ENCODE measurements at regions not wholly inside any gene's neighbourhood (a gene's known extent, or its start where the extent isn't known, plus 50 kb on each side); places are given as distances from the start of the nearest gene placed in this dataset.
"Not testable (repeated sequence)": the region's sequence is repeated elsewhere in the genome, so short reads cannot be mapped to it uniquely, and the experiment has no call there.

DNA sequence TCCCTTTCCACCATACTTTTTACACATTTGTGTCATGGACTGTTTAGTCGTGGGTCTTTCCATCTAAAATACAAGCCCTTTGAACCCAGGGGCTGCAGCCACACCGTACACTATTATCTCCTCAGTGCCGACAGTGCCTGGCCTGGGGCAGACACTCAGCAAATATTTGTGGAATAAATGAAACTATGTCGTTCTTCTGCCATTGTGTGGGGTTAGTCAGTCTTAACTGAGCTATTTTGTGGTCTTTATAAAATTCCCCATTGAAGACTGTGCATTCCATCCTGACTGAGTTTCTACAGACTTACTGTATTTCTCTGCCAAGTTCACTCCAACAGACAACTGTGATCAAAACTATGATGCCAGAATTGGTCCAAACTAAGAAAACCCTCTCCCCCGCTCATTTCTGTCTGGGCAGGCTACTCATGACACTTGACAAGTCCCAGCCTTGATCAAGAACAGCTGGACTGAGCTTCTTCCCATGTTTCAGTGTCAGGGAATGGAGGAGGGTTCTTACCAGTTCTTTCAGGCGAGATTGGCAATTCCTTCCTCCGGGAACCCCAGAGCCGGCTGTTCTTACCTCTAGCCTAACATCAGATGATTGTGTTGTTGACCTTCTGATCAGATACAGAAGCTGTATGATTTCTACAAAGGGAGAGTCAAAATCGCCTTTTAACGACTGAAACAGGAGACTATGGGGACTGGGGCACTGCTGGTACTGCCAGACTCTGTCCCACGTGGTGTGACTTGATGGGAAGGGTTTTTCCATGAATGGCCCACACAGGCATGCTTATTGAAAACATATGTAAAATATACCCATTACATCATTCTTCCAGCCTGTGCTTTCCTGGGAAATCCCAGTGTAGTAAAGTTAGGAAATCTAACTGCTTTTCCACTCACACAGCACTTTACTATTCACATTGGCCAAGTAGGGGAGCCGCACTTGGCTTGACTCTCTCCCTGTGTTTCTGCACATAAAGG is 77.4 kb upstream of the NPAS2 start:
- DNase-seq = no peak

DNA sequence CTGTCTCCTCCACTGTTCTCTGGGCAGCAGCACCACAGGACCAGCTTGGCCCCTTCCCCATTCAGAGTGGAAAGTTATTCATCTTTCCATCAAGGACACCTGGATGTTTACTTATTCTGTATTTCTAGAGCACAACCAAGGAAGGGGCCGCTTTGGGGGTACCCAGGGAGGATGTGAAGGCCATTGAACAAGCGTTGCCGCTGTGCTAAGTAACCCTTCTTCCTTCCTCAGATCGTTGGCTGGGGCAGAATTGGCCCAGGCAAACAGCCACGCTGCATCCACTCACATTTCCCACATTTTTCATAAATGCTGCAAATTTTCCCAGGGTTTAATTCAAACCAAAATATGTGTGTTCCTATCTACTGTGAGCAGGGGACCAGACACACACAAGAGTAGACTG is 76.2 kb upstream of the NPAS2 start:
- no peak for DNase-seq

DNA sequence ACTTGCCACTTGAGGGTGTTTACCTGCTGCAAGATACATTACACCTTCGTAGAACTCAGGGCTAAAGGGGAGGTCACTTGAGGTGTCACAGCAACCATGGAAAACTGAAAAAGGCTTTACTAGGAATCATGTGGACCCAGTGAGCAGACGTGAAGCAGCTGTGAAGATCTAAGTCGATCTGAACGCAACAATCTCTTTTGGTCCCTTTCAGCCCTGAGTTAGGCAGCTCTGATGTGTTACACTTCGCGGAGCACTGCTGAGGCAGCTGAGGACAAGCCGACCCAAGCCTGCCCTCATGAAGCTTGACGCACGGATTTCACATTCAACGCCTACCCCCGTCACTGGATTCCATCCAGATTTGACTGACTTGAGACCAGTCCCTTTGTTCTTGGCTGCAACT is 75.8 kb upstream of the NPAS2 start:
- DNase-seq = no peak

DNA sequence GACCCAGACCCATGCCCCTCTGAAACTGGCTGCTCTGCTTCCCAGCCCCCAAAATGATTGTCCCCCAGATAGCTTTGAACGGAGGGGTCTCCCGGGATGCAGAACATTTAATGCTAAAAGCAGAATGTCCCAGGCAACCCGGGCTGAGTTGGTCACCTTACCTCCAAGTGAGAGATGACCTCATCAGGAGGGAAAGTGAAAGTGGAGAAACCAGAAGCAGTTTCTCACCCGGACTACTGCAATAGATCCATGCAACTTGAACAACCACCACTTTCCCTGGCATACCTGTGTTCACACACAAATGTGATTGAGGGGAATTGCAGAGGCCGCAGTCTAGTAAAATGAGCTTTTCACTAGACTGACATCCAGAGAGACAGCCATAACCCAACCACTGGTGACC is 75.3 kb upstream of the NPAS2 start:
- DNase-seq = no peak

DNA sequence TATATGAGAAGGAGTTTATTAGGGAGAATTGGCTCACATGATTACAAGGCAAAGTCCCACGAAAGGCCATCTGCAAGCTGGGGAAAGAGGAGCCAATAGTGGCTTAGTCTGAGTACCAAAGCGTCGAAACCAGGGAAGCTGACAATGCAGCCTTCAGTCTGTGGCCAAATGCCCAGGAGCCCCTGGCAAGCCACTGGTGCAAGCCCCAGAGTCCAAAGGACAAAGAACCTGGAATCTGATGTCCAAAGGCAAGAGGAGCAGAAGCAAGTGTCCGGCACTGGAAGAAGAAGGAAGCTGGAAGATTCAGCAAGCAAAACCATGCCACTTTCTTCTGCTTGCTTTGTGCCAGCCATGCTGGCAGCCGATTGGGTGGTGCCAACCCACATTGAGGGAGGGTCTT is 74.3 kb upstream of the NPAS2 start:
- DNase-seq = no peak

DNA sequence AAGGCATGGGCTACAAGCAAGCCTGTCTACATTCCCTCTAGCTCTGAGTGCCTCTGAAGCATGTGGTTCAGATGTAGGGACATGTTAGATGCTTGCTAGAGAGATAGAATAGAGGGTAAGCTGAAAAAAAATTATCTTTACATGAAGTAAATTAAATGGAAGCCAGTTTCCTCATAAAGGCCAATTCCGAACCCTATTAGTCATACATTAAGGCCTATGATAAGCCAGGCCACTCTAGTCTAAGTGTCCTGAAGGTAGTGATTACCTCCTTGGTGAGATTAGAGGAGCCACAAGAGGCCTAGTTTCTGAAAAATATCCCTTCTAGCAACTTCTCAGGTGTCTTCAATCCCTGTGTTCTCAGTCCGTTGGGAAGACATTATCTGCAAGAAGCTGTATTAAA is 72.4 kb upstream of the NPAS2 start:
- no peak for DNase-seq

DNA sequence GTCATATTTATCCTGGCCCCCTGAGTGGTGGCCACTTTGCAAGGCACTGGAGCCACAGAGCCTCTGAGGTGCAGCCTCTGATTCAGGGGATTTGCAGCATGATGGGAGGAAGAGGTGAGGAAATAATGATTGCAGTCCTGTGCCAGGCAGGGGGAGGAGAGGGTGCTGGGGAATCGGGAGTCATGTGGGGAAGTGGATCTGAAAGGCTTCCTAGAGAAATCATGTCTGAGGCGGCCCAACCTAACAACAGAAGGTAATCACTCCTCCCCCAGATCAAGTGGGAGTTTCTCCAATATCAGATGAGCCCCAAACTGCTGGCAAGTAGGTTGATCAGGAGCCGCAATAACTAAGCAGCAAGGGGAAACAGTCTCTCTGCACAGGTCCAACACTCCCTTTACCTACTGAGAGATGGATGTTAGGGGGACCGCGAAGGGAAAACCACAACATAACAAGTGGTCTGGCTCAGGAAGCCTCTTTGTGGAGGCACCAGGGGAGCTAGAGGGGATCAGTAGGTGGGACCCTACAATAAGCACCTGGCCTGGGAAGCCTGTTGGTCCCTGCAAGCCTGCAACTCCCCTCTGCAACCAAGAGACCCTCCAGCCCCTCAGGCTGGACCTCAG is 71.8 kb upstream of the NPAS2 start:
- no peak for DNase-seq

DNA sequence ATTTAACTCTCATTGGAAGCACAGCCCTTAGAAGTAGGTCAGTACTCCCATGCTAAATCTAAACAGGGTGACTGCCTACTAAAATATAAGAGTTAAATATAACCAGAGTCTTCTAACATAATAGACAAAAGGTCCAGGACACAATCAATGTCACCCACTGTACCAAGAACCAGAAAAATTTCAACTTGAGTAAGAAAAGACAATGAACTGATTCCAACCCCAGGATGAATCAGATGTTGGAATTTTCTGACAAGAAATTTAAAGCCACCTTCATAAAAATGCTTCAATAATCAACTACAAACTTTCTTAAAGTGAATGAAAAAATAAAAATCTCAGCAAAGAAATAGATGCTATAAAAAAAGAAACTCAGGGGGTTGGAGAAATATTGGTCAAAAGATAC is 71.3 kb upstream of the NPAS2 start:
- DNase-seq = no peak

DNA sequence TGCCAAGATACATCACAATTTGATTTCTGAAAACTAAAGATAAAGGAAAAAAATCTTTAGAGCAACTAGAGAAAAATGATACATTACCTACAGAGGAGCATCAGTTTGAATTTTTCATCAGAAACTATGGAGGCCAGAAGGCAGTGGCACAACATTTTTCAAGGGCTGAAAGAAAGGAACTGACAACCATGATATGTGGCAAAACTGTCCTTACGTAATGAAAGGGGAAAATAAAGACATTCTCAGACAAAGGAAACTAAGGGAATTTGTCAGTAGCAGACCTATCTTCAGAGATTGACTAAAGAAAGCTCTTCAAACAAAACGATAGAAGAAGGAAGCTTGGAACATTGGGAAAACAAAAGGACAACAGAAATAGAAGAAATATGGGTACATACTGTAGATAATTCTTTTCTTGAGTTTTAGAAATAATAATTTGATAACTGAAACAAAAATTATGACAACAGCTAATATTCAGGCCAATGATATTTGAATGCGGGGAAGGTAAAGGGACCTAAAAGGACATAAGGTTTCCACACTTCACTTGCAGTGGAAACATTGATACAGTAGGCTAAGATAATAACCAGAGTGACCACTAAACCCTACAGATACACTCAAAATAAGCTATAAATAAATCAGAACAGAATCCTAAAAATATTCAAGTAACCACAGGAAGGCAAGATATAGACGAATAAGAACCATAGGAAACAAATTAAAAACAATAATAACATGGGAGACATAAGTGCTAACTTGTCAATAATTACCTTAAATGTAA is 70.0 kb upstream of the NPAS2 start:
- DNase-seq = no peak

DNA sequence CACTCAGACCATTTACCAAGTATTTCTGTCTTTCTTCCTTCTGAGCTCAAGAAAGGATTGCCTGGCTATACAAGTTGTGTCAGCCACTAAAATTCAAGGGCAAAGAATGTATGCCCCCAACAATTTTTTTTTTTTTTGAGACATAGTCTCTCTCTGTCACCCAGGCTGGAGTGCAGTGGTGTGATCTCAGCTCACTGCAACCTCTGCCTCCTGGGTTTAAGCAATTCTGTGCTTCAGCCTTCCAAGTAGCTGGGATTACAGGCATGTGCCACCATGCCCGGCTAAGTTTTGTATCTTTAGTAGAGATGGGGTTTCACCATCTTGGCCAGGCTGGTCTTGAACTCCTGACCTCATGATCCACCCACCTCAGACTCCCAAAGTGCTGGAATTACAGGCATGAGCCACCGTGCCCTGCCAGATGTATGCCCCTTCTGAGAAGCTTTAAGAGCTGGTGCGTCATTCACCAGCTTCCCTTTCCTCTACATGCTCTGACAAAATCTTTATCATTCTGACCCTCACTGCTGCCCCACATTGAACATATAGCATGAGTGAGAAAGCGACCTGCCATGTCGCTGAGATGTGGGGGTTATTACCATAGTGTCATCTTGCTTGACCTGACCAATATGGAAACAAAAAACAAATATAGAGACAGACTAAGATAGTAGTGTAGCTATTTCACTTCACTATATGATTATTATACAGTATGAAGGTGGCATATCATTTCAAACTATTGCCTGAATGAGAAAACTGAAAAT is 67.9 kb upstream of the NPAS2 start:
- DNase-seq = not testable (repeated sequence)

DNA sequence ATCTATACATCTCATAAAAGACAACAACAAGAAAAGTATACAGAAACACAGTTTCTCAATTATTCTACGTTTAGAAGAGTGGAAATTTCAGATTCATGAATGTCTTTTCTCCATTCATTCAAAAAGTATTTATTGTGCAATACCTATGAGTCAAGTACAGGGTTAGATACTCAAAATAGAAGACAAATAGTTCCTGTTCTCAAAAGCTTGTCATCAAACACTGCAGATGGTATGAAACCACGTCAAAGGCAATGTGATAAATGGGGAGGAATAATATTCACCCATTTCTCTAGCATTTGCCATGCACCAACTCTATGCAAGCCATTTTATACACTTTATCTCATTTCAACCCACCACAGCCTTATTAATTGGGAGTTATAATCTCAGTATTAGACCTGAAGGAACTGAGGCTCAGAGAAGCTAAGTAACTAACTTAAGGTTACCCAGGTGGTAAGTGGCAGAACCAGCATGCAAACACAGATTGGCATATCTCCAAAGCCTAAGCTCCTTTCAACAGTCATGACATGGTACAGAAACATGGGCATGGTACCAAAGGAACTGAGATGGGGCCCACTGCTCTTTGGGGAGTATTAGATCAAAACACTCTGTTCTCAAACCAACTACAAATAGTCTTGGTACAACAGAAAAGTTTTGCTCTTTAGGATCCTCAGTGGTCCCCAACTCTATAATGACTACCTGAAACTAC is 67.2 kb upstream of the NPAS2 start:
- DNase-seq = no peak

DNA sequence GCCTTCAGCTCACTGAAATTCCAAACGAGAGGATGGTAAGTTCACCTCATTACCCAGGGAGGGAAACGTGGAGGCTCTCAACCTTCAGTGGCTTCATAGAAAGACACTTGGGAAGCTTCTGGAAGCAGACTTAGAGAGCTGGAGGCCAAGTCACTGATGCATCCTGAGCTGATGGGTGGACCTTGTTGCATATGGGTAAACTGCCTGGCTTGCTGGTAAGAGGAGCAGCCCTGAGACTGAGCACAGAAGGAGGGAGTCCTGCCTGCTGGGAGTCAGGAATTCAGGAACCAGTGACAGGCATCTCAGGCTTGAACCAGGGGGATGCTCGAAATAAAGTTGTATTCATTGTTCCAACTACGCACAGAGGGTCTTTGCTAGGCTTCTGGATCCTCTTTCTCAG is 66.5 kb upstream of the NPAS2 start:
- DNase-seq = no peak

DNA sequence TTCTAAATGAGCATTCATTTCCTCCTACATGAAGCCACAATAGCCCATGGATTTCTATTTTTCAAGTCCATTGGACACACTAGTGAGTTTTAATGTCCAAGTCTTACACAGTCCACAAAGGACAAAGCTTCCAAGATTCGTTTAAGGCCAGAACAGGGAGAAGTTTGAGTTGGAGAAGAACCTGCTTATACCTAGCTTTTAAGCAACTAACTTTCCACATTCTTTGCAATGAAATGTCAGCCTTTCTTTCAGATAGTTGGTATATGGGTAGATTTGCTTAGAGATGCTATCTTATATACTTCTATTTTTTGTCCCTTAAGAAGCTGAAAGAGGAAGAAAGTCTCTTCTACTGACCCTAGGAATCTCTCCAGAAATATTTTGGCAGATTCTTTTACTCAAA is 66.1 kb upstream of the NPAS2 start:
- no peak for DNase-seq

DNA sequence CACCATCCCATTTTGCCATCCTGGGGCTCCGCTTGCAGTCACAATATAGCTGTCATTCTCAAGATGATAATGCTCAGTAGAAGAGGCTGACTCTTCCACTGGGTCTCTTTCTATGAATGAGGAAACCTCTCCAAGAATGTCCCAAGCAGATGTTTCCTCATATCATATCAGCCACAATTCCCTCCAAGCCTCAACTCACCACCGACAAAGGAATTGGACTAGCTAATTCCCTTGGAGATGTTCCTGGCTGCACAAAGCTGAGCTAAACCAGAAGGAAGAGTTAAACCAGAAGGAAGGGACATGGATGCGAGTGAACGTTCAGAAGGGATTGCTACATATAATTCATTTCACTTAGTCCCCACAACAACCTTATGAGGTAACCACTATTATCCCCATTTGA is 65.0 kb upstream of the NPAS2 start:
- DNase-seq = no peak

DNA sequence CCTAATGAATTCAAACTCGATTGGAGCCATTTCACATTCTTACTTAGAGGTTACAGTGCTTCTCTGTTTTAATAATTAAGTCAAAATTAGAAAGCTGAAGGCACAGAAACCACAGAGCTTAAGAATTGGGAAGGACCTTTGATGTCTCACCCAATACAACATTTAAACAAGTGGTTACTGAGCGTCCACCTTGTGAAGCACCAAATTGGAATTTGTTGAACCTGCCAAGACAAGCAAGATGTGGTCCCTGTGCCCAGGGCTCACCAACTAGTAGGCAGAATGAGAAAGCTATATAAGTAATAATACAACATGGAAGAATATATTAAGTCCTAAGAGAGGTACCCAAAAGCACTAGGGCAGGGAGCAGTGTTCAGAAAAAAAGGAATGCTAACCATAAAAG is 64.5 kb upstream of the NPAS2 start:
- DNase-seq = no peak

DNA sequence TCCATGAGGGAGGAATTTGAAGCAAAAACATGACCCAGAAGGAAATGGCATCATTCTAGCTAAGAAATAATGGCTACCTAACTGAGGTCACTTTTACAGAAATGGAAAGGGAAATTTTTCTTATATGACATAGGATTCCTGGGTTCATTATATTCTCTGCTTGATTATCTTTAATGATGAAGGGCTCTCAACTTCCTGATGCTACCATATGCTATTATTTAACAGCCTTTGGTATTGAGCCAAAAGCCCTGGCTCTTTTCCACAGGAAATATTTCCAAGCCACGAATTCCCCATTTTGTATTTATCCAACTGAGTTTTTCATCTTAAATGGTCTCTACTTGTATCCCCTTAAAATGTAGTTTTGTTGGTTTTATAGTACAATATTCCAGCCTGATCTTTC is 63.2 kb upstream of the NPAS2 start:
- DNase-seq = no peak

DNA sequence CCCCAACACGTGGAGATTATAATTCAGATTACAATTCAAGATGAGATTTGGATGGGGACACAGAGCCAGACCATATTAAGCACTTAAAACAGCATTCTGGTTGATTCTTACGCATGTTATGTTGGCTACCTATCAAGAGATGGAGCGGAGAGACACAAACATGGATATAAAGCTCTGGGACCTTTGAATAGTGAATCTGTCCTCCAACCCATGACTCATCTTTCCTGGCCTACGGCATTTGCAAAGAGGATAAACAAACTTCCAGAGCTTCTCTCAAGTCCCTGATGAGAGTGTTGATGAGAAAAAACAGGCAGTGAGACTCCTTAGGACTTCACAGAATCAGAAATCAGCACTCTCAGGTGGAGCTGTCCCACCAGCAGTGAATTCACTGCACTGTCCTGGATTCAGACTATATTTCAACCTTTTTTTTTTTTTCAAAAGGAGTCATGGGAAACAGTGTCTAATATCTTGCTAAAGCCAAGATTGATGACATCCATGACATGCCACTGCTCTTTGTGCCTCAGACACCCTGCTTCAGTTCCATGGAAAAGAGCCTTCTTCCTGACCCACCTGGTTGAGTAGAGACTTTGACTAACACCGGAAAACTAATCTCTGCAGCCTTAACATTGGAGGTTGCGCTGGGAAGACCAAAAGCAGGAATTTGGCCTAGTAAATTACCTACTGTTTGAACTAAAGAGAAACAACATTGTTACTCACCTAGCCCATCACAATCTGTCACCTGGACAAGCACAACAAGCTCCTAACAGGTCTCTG is 62.1 kb upstream of the NPAS2 start:
- DNase-seq = no peak

DNA sequence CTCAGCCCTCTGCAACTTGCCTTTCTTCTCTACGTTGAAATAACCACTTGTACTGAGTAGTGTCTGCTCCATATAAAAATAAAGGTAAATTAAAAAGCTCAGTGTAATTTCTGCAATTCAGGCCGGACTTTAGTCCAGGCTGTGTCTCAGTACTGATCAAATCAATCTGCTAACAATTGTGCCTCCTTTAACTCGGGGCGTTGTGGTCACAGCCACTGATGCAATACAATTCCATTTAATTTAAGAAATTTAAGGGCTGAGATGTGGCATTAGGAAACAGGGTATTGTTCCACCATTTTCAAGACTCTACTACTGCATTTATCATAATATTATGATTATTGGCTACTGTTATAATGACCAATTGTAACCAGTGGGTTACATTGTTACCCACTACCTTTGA is 60.0 kb upstream of the NPAS2 start:
- DNase-seq = no peak

DNA sequence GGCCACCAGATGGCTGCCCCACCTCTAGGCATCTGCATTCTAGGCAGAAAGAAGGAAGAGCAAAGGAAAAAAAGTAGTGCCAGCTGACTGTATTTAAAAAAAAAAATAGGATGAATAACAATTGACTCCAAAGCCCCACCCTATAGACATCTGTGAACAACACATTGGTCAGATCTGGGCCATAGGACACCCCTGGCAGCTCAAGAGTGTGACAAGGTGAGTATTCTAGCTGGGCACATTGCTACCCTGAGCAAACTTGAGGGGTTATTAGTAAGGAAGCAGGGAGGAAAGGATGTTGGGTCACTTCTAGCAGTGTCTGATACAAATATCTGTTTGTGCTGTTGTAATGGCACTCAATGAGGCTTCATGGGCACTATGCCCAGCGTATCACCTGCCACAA is 58.6 kb upstream of the NPAS2 start:
- DNase-seq = no peak

DNA sequence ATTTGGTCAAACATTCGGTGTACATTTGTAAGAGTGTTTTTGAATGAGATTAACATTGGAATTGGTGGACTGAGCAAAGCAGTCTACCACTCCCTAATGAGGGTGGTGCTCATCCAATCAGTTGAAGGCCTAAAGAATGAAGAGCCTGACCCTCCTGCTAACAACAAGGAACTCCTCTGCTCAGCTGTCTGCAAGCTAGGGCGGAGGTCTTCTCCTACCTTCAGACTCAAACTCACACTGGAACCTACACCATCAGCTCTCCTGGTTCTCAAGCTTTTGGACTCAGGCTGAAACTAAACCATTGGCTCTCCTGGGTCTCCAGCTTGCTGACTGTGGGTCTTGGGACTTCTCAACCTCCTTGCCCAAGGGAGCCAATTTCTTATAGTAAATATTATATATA is 55.5 kb upstream of the NPAS2 start:
- DNase-seq = no peak

DNA sequence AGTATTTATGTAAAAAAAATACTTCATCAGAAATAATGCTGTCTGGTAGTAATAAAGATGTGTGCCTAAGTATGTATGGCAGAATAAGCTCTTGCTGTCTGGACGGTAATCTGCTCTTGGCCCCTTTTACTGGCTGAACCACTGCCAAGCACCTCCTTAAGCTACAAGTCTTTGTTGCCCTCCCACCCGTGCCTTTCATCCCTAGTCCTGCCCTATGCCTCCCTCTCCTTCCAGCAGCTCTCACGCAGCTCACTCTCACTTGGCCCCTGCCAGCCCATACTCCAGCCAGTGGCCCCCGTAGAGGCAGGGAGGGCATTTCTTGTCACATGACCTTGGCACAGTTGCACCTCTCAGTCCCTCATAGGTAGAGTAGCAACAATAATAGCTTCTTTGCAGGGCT is 54.5 kb upstream of the NPAS2 start:
- DNase-seq = no peak

DNA sequence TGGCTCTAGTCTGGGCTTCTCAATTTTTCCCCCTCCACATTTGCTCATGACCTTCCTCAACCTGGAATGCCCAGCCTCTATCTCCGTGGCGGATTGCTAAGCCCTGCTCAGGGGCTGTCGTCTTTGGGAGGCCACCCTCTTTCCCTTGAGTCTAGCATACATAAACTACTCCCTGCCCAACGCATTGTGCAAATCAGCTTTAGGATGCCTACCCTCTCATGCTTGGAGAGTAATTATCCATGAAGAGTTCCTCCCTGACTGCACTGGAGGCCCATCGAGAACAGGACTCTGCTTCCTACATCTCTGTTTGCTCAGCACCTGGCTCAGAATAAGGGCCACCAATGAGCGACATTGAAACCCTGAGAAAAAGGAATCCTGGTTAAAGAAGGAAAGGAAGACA is 53.7 kb upstream of the NPAS2 start:
- no peak for DNase-seq

Measured in CD4-positive, alpha-beta T cell treated with Interleukin-6 for 4 hours (primary cell).